Memory B cell (primary cell): ENCODE measurements at regions not wholly inside any gene's neighbourhood (a gene's known extent, or its start where the extent isn't known, plus 50 kb on each side); places are given as distances from the start of the nearest gene placed in this dataset.

Source experiments
- ATAC-seq: fragments of 150-1000 bp; cut with Tn5 transposase; 2 replicates; pipeline ENCODE4 v1.10.0; 2021; ENCODE audit warnings: low read depth, mild to moderate bottlenecking, moderate library complexity
- DNase-seq, 2 donors: peaks; one replicate each; pipeline ENCODE4 v3.0.0; 2022; ENCODE audit warnings: low spot score in 2 of 2
- H3K27ac Mint-ChIP-seq: one replicate; pipeline ENCODE4 v1.8.0; 2022; ENCODE audit warnings: mild to moderate bottlenecking, moderate library complexity, mixed read lengths
- H3K27me3 Mint-ChIP-seq: one replicate; pipeline ENCODE4 v1.8.0; 2022; ENCODE audit warnings: mixed read lengths
- H3K36me3 Mint-ChIP-seq: one replicate; pipeline ENCODE4 v1.8.0; 2022; ENCODE audit warnings: mild to moderate bottlenecking, mixed read lengths
- H3K4me1 Mint-ChIP-seq: one replicate; pipeline ENCODE4 v1.8.0; 2022; ENCODE audit warnings: mixed read lengths
- H3K4me3 Mint-ChIP-seq: one replicate; pipeline ENCODE4 v1.8.0; 2022; ENCODE audit warnings: mild to moderate bottlenecking, moderate library complexity, mixed read lengths
- H3K9me3 Mint-ChIP-seq: one replicate; pipeline ENCODE4 v1.8.0; 2022; ENCODE audit warnings: mixed read lengths

DNA sequence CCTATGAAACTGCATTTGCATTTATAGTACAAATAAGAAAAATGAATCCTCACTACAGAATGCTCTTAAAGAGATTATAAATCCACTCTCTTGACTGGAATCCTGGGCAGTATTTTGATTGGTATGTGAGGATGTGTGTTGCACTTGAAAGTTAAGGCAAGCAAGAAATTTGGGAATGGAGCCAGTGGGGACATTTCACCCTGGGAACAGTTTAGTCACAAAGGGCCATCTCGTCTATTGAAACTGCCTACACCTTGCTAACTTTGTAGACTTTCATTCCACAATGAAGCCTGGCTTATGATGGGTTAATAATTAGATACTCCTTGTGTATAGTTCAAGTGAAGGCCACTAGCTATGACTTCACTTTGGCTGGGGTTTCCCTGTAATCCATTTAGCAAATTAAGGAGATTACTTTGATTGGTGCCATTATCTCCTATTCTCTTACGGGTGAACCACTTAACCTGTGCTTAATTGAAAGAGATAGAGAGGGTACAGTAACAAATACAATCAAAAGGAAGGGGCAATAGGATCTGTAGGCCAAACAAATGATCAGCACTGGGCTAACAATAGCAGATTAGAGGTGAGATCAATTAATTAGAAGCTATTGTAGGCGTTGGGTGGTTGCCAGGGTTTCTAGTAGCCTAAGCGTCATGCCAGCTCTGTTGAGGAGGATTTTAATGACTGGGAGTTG, 146.9 kb upstream of the RARB start:
- no peak overlapping the region for H3K27ac Mint-ChIP-seq
- H3K4me3 Mint-ChIP-seq = no peak overlapping the region
- H3K36me3 Mint-ChIP-seq = no peaks in the 10 kb centered on the region
- no peaks in the 10 kb centered on the region for H3K27me3 Mint-ChIP-seq
- DNase-seq (no peak), ATAC-seq (no peak)
- no peaks in the 10 kb centered on the region for H3K4me1 Mint-ChIP-seq
- peaks cover 6% of the 10 kb centered on the region for H3K9me3 Mint-ChIP-seq

DNA sequence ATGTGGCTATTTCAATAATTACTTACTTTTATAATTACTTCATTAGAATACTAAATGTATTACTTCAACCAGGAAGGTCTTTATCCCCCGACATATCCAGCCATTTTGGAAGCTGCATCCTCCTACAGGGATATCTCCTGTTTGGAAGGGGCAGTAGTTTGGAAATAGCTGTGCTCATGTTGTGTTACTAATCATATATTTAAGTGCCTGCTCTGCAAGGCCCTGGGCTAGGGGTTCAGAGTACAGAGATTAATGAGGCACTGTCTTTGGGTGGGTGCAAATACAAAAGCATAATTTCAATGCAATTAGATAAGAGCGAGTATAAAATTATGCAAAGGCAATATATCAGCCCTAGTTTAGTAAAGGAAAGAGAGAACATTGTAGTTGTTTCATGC, 146.3 kb upstream of the RARB start:
- Mint-ChIP-seq H3K4me1 (no peaks in the 10 kb centered on the region), H3K4me3 (no peak overlapping the region), H3K27me3 (no peaks in the 10 kb centered on the region), H3K9me3 (peaks cover 6% of the 10 kb centered on the region), H3K27ac (no peak overlapping the region), H3K36me3 (no peaks in the 10 kb centered on the region)
- no peak for ATAC-seq
- no peak for DNase-seq

DNA sequence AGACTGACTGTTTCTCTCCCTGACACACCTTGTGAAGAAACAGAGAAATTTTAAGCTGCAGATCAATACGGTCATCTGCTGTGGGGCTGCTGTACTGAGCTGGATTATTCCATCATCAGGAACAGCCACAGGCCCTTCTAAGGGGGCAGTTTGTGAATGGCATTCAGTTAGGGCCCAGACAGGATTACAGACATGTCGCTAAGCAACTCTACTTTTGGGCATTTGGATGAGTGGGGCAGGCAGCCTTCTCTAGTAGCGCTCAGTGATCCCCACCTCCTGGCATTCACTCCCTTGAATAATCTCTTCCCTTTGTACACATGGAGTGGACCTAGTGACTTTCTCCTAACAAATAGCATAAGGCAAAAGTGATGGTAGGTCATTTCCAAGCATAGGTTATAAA, 144.4 kb upstream of the RARB start:
- H3K9me3 Mint-ChIP-seq = peaks cover 8% of the 10 kb centered on the region
- H3K36me3 Mint-ChIP-seq = no peaks in the 10 kb centered on the region
- DNase-seq (no peak), ATAC-seq (no peak)
- no peak overlapping the region for H3K4me3 Mint-ChIP-seq
- no peaks in the 10 kb centered on the region for H3K4me1 Mint-ChIP-seq
- H3K27ac Mint-ChIP-seq = no peak overlapping the region
- no peaks in the 10 kb centered on the region for H3K27me3 Mint-ChIP-seq

DNA sequence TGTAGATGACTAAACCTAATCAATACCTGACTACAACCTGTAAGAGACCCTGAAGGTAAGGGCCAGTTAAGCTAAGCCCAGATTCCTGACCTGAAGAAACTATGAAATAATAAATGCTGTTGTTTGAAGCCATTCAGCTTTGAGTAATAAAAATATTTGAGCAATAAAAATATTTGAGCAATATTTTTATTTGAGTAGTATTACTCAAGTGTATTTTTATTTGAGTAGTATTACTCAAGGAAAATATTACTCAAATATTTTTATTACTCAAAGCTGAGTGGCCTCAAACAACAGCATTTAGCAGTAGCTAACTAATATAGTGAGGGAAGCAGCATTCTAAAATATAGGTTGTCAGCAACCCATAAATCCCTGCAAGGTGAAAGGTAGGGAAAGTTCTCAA, 143.8 kb upstream of the RARB start:
- Mint-ChIP-seq H3K9me3 (peaks cover 10% of the 10 kb centered on the region), H3K27me3 (no peaks in the 10 kb centered on the region), H3K4me1 (no peaks in the 10 kb centered on the region), H3K4me3 (no peak overlapping the region), H3K27ac (no peak overlapping the region), H3K36me3 (no peaks in the 10 kb centered on the region)
- no peak for ATAC-seq
- DNase-seq = no peak

- no peak overlapping the region for H3K27ac Mint-ChIP-seq
- no peak for ATAC-seq
- DNase-seq = no peak
- H3K4me1 Mint-ChIP-seq = no peaks in the 10 kb centered on the region
- H3K4me3 Mint-ChIP-seq = no peak overlapping the region
- H3K27me3 Mint-ChIP-seq = no peaks in the 10 kb centered on the region
- no peaks in the 10 kb centered on the region for H3K36me3 Mint-ChIP-seq
- H3K9me3 Mint-ChIP-seq = peaks cover 5% of the 10 kb centered on the region
These were observed 140.7 kb upstream of the RARB start for GRCh38 chr3:25287291-25287884.

GRCh38 chr3:25288413-25288812, 139.7 kb upstream of the RARB start:
- H3K36me3 Mint-ChIP-seq = no peaks in the 10 kb centered on the region
- DNase-seq = no peak

GRCh38 chr3:25289156-25289555, 138.9 kb upstream of the RARB start:
- ATAC-seq = no peak
- Mint-ChIP-seq H3K36me3 (no peaks in the 10 kb centered on the region), H3K27me3 (no peaks in the 10 kb centered on the region), H3K4me3 (no peak overlapping the region), H3K9me3 (peaks cover 5% of the 10 kb centered on the region), H3K4me1 (no peaks in the 10 kb centered on the region), H3K27ac (no peak overlapping the region)
- no peak for DNase-seq

More at GRCh38 chr3:25288413-25288812, 139.7 kb upstream of the RARB start:
- no peak overlapping the region for H3K4me3 Mint-ChIP-seq
- H3K27me3 Mint-ChIP-seq = no peaks in the 10 kb centered on the region
- no peak for ATAC-seq
- no peak overlapping the region for H3K27ac Mint-ChIP-seq
- peaks cover 5% of the 10 kb centered on the region for H3K9me3 Mint-ChIP-seq
- no peaks in the 10 kb centered on the region for H3K4me1 Mint-ChIP-seq

- H3K27ac Mint-ChIP-seq = no peak overlapping the region
- peaks cover 5% of the 10 kb centered on the region for H3K9me3 Mint-ChIP-seq
- ATAC-seq = no peak
- DNase-seq = no peak
- H3K4me1 Mint-ChIP-seq = no peaks in the 10 kb centered on the region
- H3K4me3 Mint-ChIP-seq = no peak overlapping the region
- H3K36me3 Mint-ChIP-seq = no peaks in the 10 kb centered on the region
- no peaks in the 10 kb centered on the region for H3K27me3 Mint-ChIP-seq
These were observed 138.4 kb upstream of the RARB start for GRCh38 chr3:25289663-25290062.

DNA sequence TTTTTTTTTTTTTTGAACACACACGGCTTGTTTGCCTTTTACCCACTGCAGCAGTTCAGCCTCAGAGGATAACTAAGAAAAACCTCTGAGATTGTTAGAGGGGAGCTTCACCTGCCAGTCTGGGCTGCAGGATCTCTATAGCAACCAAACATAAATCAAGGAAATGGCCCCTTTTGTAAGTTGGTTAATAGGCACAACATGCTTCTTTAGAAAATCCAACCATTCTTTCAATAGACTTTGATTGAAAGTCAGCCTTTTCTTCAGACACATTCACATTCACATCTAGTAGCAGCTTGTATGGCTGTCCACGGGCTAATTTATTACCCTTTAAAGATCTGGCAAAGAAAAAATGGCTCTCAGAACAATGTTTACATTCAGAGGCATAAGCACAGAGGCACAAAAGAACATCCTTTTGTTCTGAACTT, 136.6 kb upstream of the RARB start:
- ATAC-seq = no peak
- Mint-ChIP-seq H3K27ac (no peak overlapping the region), H3K4me3 (no peak overlapping the region), H3K9me3 (peaks cover 4% of the 10 kb centered on the region), H3K36me3 (no peaks in the 10 kb centered on the region), H3K4me1 (no peaks in the 10 kb centered on the region), H3K27me3 (no peaks in the 10 kb centered on the region)
- DNase-seq = no peak

GRCh38 chr3:25292036-25292435, 136.0 kb upstream of the RARB start:
- ATAC-seq (no peak), DNase-seq (no peak)
- Mint-ChIP-seq H3K9me3 (peaks cover 4% of the 10 kb centered on the region), H3K4me1 (no peaks in the 10 kb centered on the region), H3K36me3 (no peaks in the 10 kb centered on the region), H3K27me3 (no peaks in the 10 kb centered on the region), H3K4me3 (no peak overlapping the region), H3K27ac (no peak overlapping the region)

- Mint-ChIP-seq H3K27ac (no peak overlapping the region), H3K27me3 (no peaks in the 10 kb centered on the region), H3K4me1 (no peaks in the 10 kb centered on the region), H3K36me3 (no peaks in the 10 kb centered on the region), H3K9me3 (peaks cover 2% of the 10 kb centered on the region), H3K4me3 (no peak overlapping the region)
- no peak for ATAC-seq
- DNase-seq = no peak
These were observed 135.5 kb upstream of the RARB start for GRCh38 chr3:25292595-25292994.

GRCh38 chr3:25293736-25294135, 134.3 kb upstream of the RARB start:
- DNase-seq = no peak
- no peaks in the 10 kb centered on the region for H3K27me3 Mint-ChIP-seq
- no peaks in the 10 kb centered on the region for H3K4me1 Mint-ChIP-seq
- H3K36me3 Mint-ChIP-seq = no peaks in the 10 kb centered on the region
- no peak overlapping the region for H3K4me3 Mint-ChIP-seq
- peaks cover under 1% of the 10 kb centered on the region for H3K9me3 Mint-ChIP-seq
- H3K27ac Mint-ChIP-seq = no peak overlapping the region
- ATAC-seq = no peak

- no peak overlapping the region for H3K27ac Mint-ChIP-seq
- no peaks in the 10 kb centered on the region for H3K4me1 Mint-ChIP-seq
- no peaks in the 10 kb centered on the region for H3K36me3 Mint-ChIP-seq
- ATAC-seq (no peak), DNase-seq (no peak)
- no peaks in the 10 kb centered on the region for H3K9me3 Mint-ChIP-seq
- H3K27me3 Mint-ChIP-seq = no peaks in the 10 kb centered on the region
- no peak overlapping the region for H3K4me3 Mint-ChIP-seq
These were observed 133.8 kb upstream of the RARB start for GRCh38 chr3:25294169-25294805.

DNA sequence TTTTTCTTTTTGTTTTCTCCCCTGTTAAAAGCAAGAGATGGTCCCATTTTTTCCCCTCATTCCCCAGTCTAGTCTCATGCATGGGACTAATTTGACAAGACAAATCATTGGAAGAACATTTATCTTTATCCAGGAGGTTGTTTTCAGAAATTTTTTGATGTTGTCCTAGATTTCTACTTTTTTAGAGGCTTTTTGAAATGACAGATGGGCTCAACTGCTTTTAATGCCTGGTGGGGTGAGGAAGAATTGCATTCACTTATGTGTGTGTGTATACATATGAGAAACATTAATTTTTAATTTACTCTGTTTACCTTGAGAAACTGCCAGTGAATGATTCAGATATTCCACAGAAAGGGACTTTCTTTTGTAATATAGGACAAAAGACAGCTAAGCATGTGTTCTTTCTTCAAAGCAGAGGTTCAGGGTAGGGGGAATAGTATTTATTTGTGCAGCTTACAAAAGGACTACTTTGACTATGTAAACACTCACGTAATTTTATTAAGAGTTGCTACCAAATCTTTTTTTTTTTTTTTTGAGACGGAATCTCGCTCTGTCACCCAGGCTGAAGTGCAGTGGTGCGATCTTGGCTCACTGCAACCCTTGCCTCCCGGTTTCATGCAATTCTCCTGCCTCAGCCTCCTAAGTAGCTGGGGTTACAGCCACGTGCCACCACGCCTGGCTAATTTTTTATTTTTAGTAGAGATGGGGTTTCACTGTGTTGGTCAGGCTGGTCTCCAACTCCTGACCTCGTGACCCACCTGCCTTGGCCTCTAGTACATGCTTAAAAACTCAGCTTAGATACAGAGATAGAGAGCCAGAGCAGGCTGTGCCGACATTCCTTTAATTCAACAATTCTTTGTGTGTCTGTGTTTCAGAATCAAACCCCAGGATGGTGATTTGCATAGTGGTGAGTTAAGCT, 130.1 kb upstream of the RARB start:
- no peaks in the 10 kb centered on the region for H3K27me3 Mint-ChIP-seq
- H3K9me3 Mint-ChIP-seq = no peaks in the 10 kb centered on the region
- no peak overlapping the region for H3K4me3 Mint-ChIP-seq
- no peak overlapping the region for H3K27ac Mint-ChIP-seq
- no peaks in the 10 kb centered on the region for H3K4me1 Mint-ChIP-seq
- DNase-seq (no peak), ATAC-seq (no peak)
- no peaks in the 10 kb centered on the region for H3K36me3 Mint-ChIP-seq
